WTC11 (cell line): ENCODE measurements at regions not wholly inside any gene's neighbourhood (a gene's known extent, or its start where the extent isn't known, plus 50 kb on each side); places are given as distances from the start of the nearest gene placed in this dataset.

Experiments
- ATF3 ChIP-seq: sonication (generic); formaldehyde crosslinking; conservative IDR thresholded peaks from 2 replicates; pipeline ENCODE4 v1.8.1; 2022; ENCODE audit warnings: mild to moderate bottlenecking, missing genetic modification reagents
- CREB1 ChIP-seq: sonication (generic); formaldehyde crosslinking; IDR thresholded peaks from 2 replicates; pipeline ENCODE4 v1.8.0; 2023; ENCODE audit warnings: mild to moderate bottlenecking, missing genetic modification reagents
- CTCF ChIP-seq: fragments of 200-600 bp; IDR thresholded peaks from 2 replicates; pipeline ENCODE4 v1.8.0; 2022; ENCODE audit warnings: antibody characterized with exemption
- GABPB1 ChIP-seq: sonication (generic); formaldehyde crosslinking; IDR thresholded peaks from 2 replicates; pipeline ENCODE4 v1.8.1; 2023; ENCODE audit warnings: mild to moderate bottlenecking, missing genetic modification reagents
- JUN ChIP-seq: sonication (generic); formaldehyde crosslinking; IDR thresholded peaks from 2 replicates; pipeline ENCODE4 v1.8.0; 2023; ENCODE audit warnings: mild to moderate bottlenecking, missing genetic modification reagents
- TEAD1 ChIP-seq: sonication (generic); formaldehyde crosslinking; IDR thresholded peaks from 2 replicates; pipeline ENCODE4 v1.8.0; 2022; ENCODE audit warnings: mild to moderate bottlenecking, missing genetic modification reagents

GRCh38 chr9:84598921-84599636 is 70.5 kb upstream of the NTRK2 start:
- TF ChIP-seq TEAD1 (CRISPR knock-in tag), result no peak
- TF ChIP-seq CTCF, result no peak
- TF ChIP-seq GABPB1 (CRISPR knock-in tag), result no peak
- TF ChIP-seq JUN (CRISPR knock-in tag), result no peak
- TF ChIP-seq CREB1 (CRISPR knock-in tag), result no peak
- no peak for TF ChIP-seq ATF3 (CRISPR knock-in tag)
